WTC11 (cell line): ENCODE measurements at regions not wholly inside any gene's neighbourhood (a gene's known extent, or its start where the extent isn't known, plus 50 kb on each side); places are given as distances from the start of the nearest gene placed in this dataset.

ENCODE experiments used
- CTCF ChIP-seq: fragments of 200-600 bp; IDR thresholded peaks from 2 replicates; pipeline ENCODE4 v1.8.0; 2022; ENCODE audit warnings: antibody characterized with exemption
- TEAD4 ChIP-seq: sonication (generic); formaldehyde crosslinking; IDR thresholded peaks from 2 replicates; pipeline ENCODE4 v1.8.0; 2022; ENCODE audit warnings: mild to moderate bottlenecking, missing genetic modification reagents
- ZBTB21 ChIP-seq: sonication (generic); formaldehyde crosslinking; IDR thresholded peaks from 2 replicates; pipeline ENCODE4 v1.8.1; 2023; ENCODE audit warnings: mild to moderate bottlenecking, missing genetic modification reagents, borderline replicate concordance
- TF ChIP-seq, protein P1 (sequence below): sonication (generic); formaldehyde crosslinking; IDR thresholded peaks from 2 replicates; pipeline ENCODE4 v1.8.1; 2022; ENCODE audit warnings: low read depth, missing genetic modification reagents, borderline replicate concordance
- TF ChIP-seq, protein P2 (sequence below): sonication (generic); formaldehyde crosslinking; IDR thresholded peaks from 2 replicates; pipeline ENCODE4 v1.8.1; 2022; ENCODE audit warnings: missing genetic modification reagents, borderline replicate concordance

- TF ChIP-seq CTCF (no peak), TEAD4 (CRISPR knock-in tag) (no peak), ZBTB21 (CRISPR knock-in tag) (no peak)
- TF ChIP-seq, protein P1, sequence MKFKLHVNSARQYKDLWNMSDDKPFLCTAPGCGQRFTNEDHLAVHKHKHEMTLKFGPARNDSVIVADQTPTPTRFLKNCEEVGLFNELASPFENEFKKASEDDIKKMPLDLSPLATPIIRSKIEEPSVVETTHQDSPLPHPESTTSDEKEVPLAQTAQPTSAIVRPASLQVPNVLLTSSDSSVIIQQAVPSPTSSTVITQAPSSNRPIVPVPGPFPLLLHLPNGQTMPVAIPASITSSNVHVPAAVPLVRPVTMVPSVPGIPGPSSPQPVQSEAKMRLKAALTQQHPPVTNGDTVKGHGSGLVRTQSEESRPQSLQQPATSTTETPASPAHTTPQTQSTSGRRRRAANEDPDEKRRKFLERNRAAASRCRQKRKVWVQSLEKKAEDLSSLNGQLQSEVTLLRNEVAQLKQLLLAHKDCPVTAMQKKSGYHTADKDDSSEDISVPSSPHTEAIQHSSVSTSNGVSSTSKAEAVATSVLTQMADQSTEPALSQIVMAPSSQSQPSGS (CRISPR knock-in tag), result no peak
- TF ChIP-seq, protein P2, sequence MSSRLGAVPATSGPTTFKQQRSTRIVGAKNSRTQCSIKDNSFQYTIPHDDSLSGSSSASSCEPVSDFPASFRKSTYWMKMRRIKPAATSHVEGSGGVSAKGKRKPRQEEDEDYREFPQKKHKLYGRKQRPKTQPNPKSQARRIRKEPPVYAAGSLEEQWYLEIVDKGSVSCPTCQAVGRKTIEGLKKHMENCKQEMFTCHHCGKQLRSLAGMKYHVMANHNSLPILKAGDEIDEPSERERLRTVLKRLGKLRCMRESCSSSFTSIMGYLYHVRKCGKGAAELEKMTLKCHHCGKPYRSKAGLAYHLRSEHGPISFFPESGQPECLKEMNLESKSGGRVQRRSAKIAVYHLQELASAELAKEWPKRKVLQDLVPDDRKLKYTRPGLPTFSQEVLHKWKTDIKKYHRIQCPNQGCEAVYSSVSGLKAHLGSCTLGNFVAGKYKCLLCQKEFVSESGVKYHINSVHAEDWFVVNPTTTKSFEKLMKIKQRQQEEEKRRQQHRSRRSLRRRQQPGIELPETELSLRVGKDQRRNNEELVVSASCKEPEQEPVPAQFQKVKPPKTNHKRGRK (CRISPR knock-in tag), result no peak
Measured at GRCh38 chr9:547314-547713, 294.2 kb upstream of the DMRT1 start.
